GM23338 (cell line): ENCODE measurements at regions not wholly inside any gene's neighbourhood (a gene's known extent, or its start where the extent isn't known, plus 50 kb on each side); places are given as distances from the start of the nearest gene placed in this dataset.

ENCODE experiments used
- ATAC-seq: fragments of 200-7000 bp; cut with Tn5 transposase; 3 replicates; pipeline ENCODE4 v1.9.1; 2020
- DNase-seq: peaks from one replicate; pipeline ENCODE4 v3.0.0-alpha.2; 2015; ENCODE audit warnings: low spot score
- H2AFZ ChIP-seq: fragments of 200-600 bp; sonication (generic); 2 replicates; pipeline ENCODE4 v1.8.0; 2016; ENCODE audit warnings: antibody characterized with exemption, mild to moderate bottlenecking, moderate library complexity
- H3F3A ChIP-seq: fragments of 200-600 bp; sonication (generic); replicated peaks from 2 replicates; pipeline ENCODE4 v1.8.0; 2017; ENCODE audit warnings: antibody characterized with exemption, mixed run types, low read depth
- H3K27ac ChIP-seq: fragments of 200-600 bp; sonication (generic); 2 replicates; pipeline ENCODE4 v1.6.1; 2016; ENCODE audit warnings: low read depth
- H3K27me3 ChIP-seq: fragments of 200-600 bp; sonication (generic); 2 replicates; pipeline ENCODE4 v1.8.0; 2016; ENCODE audit warnings: mild to moderate bottlenecking, mixed run types, moderate library complexity; ENCODE audit not compliant: insufficient read depth
- H3K36me3 ChIP-seq: fragments of 200-600 bp; sonication (generic); 2 replicates; pipeline ENCODE4 v1.8.0; 2016; ENCODE audit warnings: mild to moderate bottlenecking; ENCODE audit not compliant: insufficient read depth
- H3K4me1 ChIP-seq: fragments of 200-600 bp; sonication (generic); 2 replicates; pipeline ENCODE4 v1.8.0; 2016; ENCODE audit warnings: mild to moderate bottlenecking, moderate library complexity; ENCODE audit not compliant: insufficient read depth
- H3K4me2 ChIP-seq: fragments of 200-600 bp; sonication (generic); 2 replicates; pipeline ENCODE4 v1.7.1; 2017; ENCODE audit warnings: mixed run types
- H3K4me3 ChIP-seq: fragments of 200-600 bp; sonication (generic); 2 replicates; pipeline ENCODE4 v1.6.1; 2016; ENCODE audit warnings: mixed run types
- H3K79me2 ChIP-seq: fragments of 200-600 bp; sonication (generic); replicated peaks from 2 replicates; pipeline ENCODE4 v1.8.0; 2017; ENCODE audit warnings: mild to moderate bottlenecking; ENCODE audit not compliant: insufficient read depth
- H3K9me2 ChIP-seq: fragments of 200-600 bp; sonication (generic); 2 replicates; pipeline ENCODE4 v1.8.0; 2017; ENCODE audit not compliant: insufficient read depth
- H4K20me1 ChIP-seq: fragments of 200-600 bp; sonication (generic); replicated peaks from 2 replicates; pipeline ENCODE4 v1.8.0; 2017; ENCODE audit warnings: mild to moderate bottlenecking; ENCODE audit not compliant: insufficient read depth
- H3K27ac Mint-ChIP-seq: 2 replicates; pipeline ENCODE4 v1.8.0; 2020; ENCODE audit warnings: inconsistent platforms, mild to moderate bottlenecking, moderate library complexity, mixed read lengths
- H3K27me3 Mint-ChIP-seq: 3 replicates; pipeline ENCODE4 v1.8.0; 2022; ENCODE audit warnings: low read depth, mild to moderate bottlenecking, moderate library complexity, mixed read lengths, inconsistent platforms; ENCODE audit not compliant: insufficient read depth, poor library complexity
- H3K36me3 Mint-ChIP-seq: 3 replicates; pipeline ENCODE4 v1.8.0; 2021; ENCODE audit warnings: low read depth, mild to moderate bottlenecking, inconsistent platforms, moderate library complexity, mixed read lengths
- H3K4me1 Mint-ChIP-seq: 3 replicates; pipeline ENCODE4 v1.8.0; 2020; ENCODE audit warnings: mild to moderate bottlenecking, inconsistent platforms, mixed read lengths
- H3K4me3 Mint-ChIP-seq: 3 replicates; pipeline ENCODE4 v1.8.0; 2021; ENCODE audit warnings: moderate library complexity, mild to moderate bottlenecking, inconsistent platforms, mixed read lengths
- H3K9me3 Mint-ChIP-seq: 3 replicates; pipeline ENCODE4 v1.8.0; 2020; ENCODE audit warnings: moderate library complexity, mild to moderate bottlenecking, inconsistent platforms, mixed read lengths
- CREB1 ChIP-seq: fragments of 250-450 bp; sonication (Bioruptor Pico); IDR thresholded peaks from 2 replicates; pipeline ENCODE4 v1.5.0; 2020; ENCODE audit warnings: low read depth, mild to moderate bottlenecking, moderate library complexity
- EZH2 ChIP-seq: fragments of 200-600 bp; sonication (generic); IDR thresholded peaks from one replicate; pipeline ENCODE4 v1.8.0; 2017; ENCODE audit warnings: antibody characterized with exemption, mild to moderate bottlenecking, low read depth; ENCODE audit not compliant: unreplicated experiment
- EZH2phosphoT487 ChIP-seq: fragments of 200-600 bp; sonication (generic); IDR thresholded peaks from one replicate; pipeline ENCODE4 v1.8.1; 2018; ENCODE audit warnings: antibody characterized with exemption; ENCODE audit not compliant: unreplicated experiment
- JUNB ChIP-seq: IDR thresholded peaks from one replicate; pipeline ENCODE4 v1.6.1; 2016; ENCODE audit warnings: antibody characterized with exemption; ENCODE audit not compliant: unreplicated experiment
- NANOG ChIP-seq: IDR thresholded peaks from 2 replicates; pipeline ENCODE4 v1.6.1; 2016; ENCODE audit warnings: antibody characterized with exemption, borderline replicate concordance
- STAT1 ChIP-seq: IDR thresholded peaks from one replicate; pipeline ENCODE4 v1.6.1; 2016; ENCODE audit warnings: antibody characterized with exemption; ENCODE audit not compliant: unreplicated experiment
- ZNF114 ChIP-seq: fragments of 250-450 bp; sonication (Bioruptor Pico); IDR thresholded peaks from 2 replicates; pipeline ENCODE4 v1.5.0; 2020; ENCODE audit warnings: mild to moderate bottlenecking, moderate library complexity
- ZNF331 ChIP-seq: fragments of 250-450 bp; sonication (Bioruptor Pico); IDR thresholded peaks from 2 replicates; pipeline ENCODE4 v1.5.0; 2020; ENCODE audit warnings: low read depth, mild to moderate bottlenecking, moderate library complexity
- TF ChIP-seq, protein P1 (sequence below), 2 experiments: fragments of 200-600 bp in 1 of 2; sonication (generic) in 1 of 2; conservative IDR thresholded peaks; 2 replicates each; pipeline versions ENCODE4 v1.5.1 to v1.6.1; 2016 to 2017; ENCODE audit warnings: antibody characterized with exemption in 2 of 2, low read depth in 2 of 2, mild to moderate bottlenecking in 2 of 2, moderate library complexity in 1 of 2
- TF ChIP-seq, protein P2 (sequence below): IDR thresholded peaks from one replicate; pipeline ENCODE4 v1.6.1; 2018; ENCODE audit warnings: antibody characterized with exemption; ENCODE audit not compliant: unreplicated experiment
- TF ChIP-seq, protein P3 (sequence below): fragments of 250-450 bp; sonication (Bioruptor Pico); IDR thresholded peaks from 2 replicates; pipeline ENCODE4 v1.5.0; 2020; ENCODE audit warnings: mild to moderate bottlenecking, moderate library complexity

DNA sequence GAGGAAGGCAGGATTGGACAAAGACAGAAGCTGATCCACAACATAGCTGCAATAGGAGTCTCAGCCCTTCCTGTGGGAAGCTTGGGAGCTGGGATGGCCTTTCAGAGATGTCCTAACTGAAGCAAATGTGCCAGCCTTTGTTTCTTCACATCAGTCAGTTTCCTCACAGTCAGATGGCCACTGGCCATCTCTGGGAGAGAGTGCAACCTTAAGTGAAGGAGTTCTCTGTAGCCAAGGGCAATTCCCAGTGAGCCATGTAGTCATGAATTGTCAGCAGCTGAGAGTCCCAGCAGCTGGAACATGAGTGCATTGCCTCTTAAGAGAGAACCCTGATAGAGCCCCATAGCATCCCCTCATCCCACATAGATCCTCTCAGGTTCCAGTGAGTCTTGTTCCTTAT is 89.1 kb upstream of the LIFR start:
- Mint-ChIP-seq H3K27me3 (peaks cover 1% of the 10 kb centered on the region), H3K36me3 (no peaks in the 10 kb centered on the region), H3K4me3 (no peak overlapping the region), H3K27ac (no peak overlapping the region), H3K4me1 (peaks cover 4% of the 10 kb centered on the region), H3K9me3 (no peaks in the 10 kb centered on the region)
- H4K20me1 ChIP-seq: no peaks in the 10 kb centered on the region
- no peak for ATAC-seq
- H2AFZ ChIP-seq: no peak overlapping the region
- peaks cover 6% of the 10 kb centered on the region; the same call in 1 of the 2 replicates for H3K9me2 ChIP-seq
- H3K27ac ChIP-seq: no peak overlapping the region
- no peak overlapping the region for H3K4me3 ChIP-seq
- DNase-seq: no peak
- no peak for TF ChIP-seq EZH2
- no peak for TF ChIP-seq JUNB
- TF ChIP-seq ZNF331 (CRISPR knock-in tag): no peak
- TF ChIP-seq ZNF114 (CRISPR knock-in tag): no peak
- TF ChIP-seq, protein P1, sequence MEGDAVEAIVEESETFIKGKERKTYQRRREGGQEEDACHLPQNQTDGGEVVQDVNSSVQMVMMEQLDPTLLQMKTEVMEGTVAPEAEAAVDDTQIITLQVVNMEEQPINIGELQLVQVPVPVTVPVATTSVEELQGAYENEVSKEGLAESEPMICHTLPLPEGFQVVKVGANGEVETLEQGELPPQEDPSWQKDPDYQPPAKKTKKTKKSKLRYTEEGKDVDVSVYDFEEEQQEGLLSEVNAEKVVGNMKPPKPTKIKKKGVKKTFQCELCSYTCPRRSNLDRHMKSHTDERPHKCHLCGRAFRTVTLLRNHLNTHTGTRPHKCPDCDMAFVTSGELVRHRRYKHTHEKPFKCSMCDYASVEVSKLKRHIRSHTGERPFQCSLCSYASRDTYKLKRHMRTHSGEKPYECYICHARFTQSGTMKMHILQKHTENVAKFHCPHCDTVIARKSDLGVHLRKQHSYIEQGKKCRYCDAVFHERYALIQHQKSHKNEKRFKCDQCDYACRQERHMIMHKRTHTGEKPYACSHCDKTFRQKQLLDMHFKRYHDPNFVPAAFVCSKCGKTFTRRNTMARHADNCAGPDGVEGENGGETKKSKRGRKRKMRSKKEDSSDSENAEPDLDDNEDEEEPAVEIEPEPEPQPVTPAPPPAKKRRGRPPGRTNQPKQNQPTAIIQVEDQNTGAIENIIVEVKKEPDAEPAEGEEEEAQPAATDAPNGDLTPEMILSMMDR (conservative IDR thresholded peaks at IDR 0.05; ENCODE audit: low read depth in 2 of 2): no peak
- no peak for TF ChIP-seq CREB1 (CRISPR knock-in tag)
- TF ChIP-seq STAT1: no peak
- no peak for TF ChIP-seq NANOG
- TF ChIP-seq, protein P2, sequence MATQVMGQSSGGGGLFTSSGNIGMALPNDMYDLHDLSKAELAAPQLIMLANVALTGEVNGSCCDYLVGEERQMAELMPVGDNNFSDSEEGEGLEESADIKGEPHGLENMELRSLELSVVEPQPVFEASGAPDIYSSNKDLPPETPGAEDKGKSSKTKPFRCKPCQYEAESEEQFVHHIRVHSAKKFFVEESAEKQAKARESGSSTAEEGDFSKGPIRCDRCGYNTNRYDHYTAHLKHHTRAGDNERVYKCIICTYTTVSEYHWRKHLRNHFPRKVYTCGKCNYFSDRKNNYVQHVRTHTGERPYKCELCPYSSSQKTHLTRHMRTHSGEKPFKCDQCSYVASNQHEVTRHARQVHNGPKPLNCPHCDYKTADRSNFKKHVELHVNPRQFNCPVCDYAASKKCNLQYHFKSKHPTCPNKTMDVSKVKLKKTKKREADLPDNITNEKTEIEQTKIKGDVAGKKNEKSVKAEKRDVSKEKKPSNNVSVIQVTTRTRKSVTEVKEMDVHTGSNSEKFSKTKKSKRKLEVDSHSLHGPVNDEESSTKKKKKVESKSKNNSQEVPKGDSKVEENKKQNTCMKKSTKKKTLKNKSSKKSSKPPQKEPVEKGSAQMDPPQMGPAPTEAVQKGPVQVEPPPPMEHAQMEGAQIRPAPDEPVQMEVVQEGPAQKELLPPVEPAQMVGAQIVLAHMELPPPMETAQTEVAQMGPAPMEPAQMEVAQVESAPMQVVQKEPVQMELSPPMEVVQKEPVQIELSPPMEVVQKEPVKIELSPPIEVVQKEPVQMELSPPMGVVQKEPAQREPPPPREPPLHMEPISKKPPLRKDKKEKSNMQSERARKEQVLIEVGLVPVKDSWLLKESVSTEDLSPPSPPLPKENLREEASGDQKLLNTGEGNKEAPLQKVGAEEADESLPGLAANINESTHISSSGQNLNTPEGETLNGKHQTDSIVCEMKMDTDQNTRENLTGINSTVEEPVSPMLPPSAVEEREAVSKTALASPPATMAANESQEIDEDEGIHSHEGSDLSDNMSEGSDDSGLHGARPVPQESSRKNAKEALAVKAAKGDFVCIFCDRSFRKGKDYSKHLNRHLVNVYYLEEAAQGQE: no peak
- TF ChIP-seq, protein P3, sequence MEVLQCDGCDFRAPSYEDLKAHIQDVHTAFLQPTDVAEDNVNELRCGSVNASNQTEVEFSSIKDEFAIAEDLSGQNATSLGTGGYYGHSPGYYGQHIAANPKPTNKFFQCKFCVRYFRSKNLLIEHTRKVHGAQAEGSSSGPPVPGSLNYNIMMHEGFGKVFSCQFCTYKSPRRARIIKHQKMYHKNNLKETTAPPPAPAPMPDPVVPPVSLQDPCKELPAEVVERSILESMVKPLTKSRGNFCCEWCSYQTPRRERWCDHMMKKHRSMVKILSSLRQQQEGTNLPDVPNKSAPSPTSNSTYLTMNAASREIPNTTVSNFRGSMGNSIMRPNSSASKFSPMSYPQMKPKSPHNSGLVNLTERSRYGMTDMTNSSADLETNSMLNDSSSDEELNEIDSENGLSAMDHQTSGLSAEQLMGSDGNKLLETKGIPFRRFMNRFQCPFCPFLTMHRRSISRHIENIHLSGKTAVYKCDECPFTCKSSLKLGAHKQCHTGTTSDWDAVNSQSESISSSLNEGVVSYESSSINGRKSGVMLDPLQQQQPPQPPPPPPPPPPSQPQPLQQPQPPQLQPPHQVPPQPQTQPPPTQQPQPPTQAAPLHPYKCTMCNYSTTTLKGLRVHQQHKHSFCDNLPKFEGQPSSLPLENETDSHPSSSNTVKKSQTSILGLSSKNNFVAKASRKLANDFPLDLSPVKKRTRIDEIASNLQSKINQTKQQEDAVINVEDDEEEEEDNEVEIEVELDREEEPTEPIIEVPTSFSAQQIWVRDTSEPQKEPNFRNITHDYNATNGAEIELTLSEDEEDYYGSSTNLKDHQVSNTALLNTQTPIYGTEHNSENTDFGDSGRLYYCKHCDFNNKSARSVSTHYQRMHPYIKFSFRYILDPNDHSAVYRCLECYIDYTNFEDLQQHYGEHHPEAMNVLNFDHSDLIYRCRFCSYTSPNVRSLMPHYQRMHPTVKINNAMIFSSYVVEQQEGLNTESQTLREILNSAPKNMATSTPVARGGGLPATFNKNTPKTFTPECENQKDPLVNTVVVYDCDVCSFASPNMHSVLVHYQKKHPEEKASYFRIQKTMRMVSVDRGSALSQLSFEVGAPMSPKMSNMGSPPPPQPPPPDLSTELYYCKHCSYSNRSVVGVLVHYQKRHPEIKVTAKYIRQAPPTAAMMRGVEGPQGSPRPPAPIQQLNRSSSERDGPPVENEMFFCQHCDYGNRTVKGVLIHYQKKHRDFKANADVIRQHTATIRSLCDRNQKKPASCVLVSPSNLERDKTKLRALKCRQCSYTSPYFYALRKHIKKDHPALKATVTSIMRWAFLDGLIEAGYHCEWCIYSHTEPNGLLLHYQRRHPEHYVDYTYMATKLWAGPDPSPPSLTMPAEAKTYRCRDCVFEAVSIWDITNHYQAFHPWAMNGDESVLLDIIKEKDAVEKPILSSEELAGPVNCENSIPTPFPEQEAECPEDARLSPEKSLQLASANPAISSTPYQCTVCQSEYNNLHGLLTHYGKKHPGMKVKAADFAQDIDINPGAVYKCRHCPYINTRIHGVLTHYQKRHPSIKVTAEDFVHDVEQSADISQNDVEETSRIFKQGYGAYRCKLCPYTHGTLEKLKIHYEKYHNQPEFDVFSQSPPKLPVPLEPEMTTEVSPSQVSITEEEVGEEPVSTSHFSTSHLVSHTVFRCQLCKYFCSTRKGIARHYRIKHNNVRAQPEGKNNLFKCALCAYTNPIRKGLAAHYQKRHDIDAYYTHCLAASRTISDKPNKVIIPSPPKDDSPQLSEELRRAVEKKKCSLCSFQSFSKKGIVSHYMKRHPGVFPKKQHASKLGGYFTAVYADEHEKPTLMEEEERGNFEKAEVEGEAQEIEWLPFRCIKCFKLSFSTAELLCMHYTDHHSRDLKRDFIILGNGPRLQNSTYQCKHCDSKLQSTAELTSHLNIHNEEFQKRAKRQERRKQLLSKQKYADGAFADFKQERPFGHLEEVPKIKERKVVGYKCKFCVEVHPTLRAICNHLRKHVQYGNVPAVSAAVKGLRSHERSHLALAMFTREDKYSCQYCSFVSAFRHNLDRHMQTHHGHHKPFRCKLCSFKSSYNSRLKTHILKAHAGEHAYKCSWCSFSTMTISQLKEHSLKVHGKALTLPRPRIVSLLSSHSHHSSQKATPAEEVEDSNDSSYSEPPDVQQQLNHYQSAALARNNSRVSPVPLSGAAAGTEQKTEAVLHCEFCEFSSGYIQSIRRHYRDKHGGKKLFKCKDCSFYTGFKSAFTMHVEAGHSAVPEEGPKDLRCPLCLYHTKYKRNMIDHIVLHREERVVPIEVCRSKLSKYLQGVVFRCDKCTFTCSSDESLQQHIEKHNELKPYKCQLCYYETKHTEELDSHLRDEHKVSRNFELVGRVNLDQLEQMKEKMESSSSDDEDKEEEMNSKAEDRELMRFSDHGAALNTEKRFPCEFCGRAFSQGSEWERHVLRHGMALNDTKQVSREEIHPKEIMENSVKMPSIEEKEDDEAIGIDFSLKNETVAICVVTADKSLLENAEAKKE (CRISPR knock-in tag): no peak
- no peak for TF ChIP-seq EZH2phosphoT487
- H3K79me2 ChIP-seq: no peaks in the 10 kb centered on the region
- no peaks in the 10 kb centered on the region for H3F3A ChIP-seq
- H3K4me2 ChIP-seq: no peak overlapping the region
- no peaks in the 10 kb centered on the region for H3K36me3 ChIP-seq
- H3K4me1 ChIP-seq: no peaks in the 10 kb centered on the region
- H3K27me3 ChIP-seq: no peaks in the 10 kb centered on the region
